Mesendoderm (in vitro differentiated cells): ENCODE measurements at regions not wholly inside any gene's neighbourhood (a gene's known extent, or its start where the extent isn't known, plus 50 kb on each side); places are given as distances from the start of the nearest gene placed in this dataset.

ENCODE experiments used
- DNase-seq: peaks from one replicate; pipeline ENCODE4 v3.0.0; 2013
- H2AK5ac ChIP-seq: 2 replicates; pipeline ENCODE4 v1.6.1; 2013; ENCODE audit warnings: low read length, inconsistent platforms
- H2BK120ac ChIP-seq: 2 replicates; pipeline ENCODE4 v1.6.1; 2013; ENCODE audit warnings: low read depth, mild to moderate bottlenecking, low read length, moderate library complexity, mixed read lengths
- H2BK15ac ChIP-seq: replicated peaks from 2 replicates; pipeline ENCODE4 v1.6.1; 2013; ENCODE audit warnings: low read depth, mild to moderate bottlenecking, moderate library complexity
- H2BK5ac ChIP-seq: 2 replicates; pipeline ENCODE4 v1.6.1; 2013; ENCODE audit warnings: low read length, inconsistent platforms
- H3K18ac ChIP-seq: 2 replicates; pipeline ENCODE4 v1.6.1; 2013; ENCODE audit warnings: mild to moderate bottlenecking, low read length, mixed read lengths
- H3K23ac ChIP-seq: one replicate; pipeline ENCODE4 v1.6.1; 2013; ENCODE audit warnings: low read length
- H3K27ac ChIP-seq: 2 replicates; pipeline ENCODE4 v1.5.1; 2013; ENCODE audit warnings: low read depth, mild to moderate bottlenecking, inconsistent platforms, low read length, moderate library complexity
- H3K27me3 ChIP-seq: 2 replicates; pipeline ENCODE4 v1.6.1; 2013; ENCODE audit warnings: low read length, control low read depth, mild to moderate bottlenecking, inconsistent platforms; ENCODE audit not compliant: insufficient read depth, poor library complexity
- H3K36me3 ChIP-seq: 2 replicates; pipeline ENCODE4 v1.6.1; 2013; ENCODE audit warnings: low read length, inconsistent platforms; ENCODE audit not compliant: control insufficient read depth, insufficient read depth
- H3K4ac ChIP-seq: one replicate; pipeline ENCODE4 v1.6.1; 2013; ENCODE audit warnings: low read depth, mild to moderate bottlenecking, low read length, moderate library complexity
- H3K4me1 ChIP-seq: 2 replicates; pipeline ENCODE4 v1.6.1; 2013; ENCODE audit warnings: low read depth, low read length, inconsistent platforms; ENCODE audit not compliant: control insufficient read depth
- H3K4me2 ChIP-seq: 2 replicates; pipeline ENCODE4 v1.6.1; 2013; ENCODE audit warnings: low read length
- H3K4me3 ChIP-seq: 2 replicates; pipeline ENCODE4 v1.5.1; 2013; ENCODE audit warnings: mild to moderate bottlenecking, low read length
- H3K56ac ChIP-seq: one replicate; pipeline ENCODE4 v1.6.1; 2013; ENCODE audit warnings: low read length
- H3K79me1 ChIP-seq: 2 replicates; pipeline ENCODE4 v1.6.1; 2013; ENCODE audit warnings: low read length, inconsistent platforms
- H3K79me2 ChIP-seq: 2 replicates; pipeline ENCODE4 v1.6.1; 2013; ENCODE audit warnings: mild to moderate bottlenecking, low read length; ENCODE audit not compliant: control insufficient read depth, insufficient read depth
- H3K9ac ChIP-seq: 2 replicates; pipeline ENCODE4 v1.6.1; 2013; ENCODE audit warnings: low read length, inconsistent platforms
- H4K5ac ChIP-seq: one replicate; pipeline ENCODE4 v1.6.1; 2013; ENCODE audit warnings: low read length
- H4K8ac ChIP-seq: one replicate; pipeline ENCODE4 v1.6.1; 2013; ENCODE audit warnings: low read depth, mild to moderate bottlenecking, control low read depth, low read length, moderate library complexity
- WGBS: extraction: QIAGEN DNeasy Blood & Tissue Kit; methylation state at CpG from one replicate; pipeline ENCODE4 v1.1.7; 2013; ENCODE audit warnings: low lambda C conversion rate, missing lambda C conversion rate; ENCODE audit not compliant: insufficient coverage; ENCODE audit errors: extremely low coverage; 5-methylcytosine and 5-hydroxymethylcytosine counted together

DNA sequence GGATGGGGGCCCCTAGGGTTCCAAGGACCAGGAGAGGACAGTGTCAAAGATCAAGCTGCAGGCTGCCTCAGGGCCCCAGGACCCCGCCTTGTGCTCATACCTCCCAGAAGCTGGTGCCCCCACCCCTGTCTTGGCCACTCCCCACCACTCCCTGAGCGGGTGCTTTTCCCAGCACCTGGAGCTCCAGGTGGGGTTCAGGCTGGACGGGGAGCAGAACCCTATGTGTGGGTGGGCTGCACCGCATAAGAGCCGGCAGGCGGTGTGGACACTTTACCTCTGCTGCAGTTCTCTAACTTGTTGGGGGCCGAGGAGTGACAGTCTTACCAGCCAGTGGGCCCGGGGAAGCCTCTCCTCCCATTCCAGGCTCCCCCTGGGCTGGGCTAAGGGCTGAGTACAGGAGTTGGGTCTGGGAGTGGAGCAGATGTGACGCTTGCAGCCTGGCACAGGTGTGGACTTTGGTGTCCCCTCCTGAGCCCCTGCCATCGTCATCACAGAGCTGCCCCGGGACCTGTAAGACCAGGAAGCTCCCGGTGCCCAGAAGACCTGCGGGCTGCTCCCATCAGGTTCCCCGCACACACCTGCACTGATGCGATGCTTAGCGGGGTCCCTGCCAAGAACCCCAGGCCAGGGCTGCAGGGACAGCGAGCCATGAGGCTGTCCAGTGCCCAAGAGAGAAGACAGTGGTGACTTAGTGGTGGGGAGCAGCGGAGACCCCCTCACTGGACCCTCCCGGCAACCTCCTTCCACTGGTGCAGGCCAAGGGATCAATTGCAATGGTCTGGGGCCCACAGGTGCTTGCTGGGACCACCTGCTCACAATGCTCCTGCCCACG lies 674.5 kb downstream of the BRD1 start:
- Histone ChIP-seq H3K27ac (no peak overlapping the region), H3K18ac (no peak overlapping the region), H3K36me3 (no peaks in the 10 kb centered on the region), H2BK15ac (no peak overlapping the region), H4K8ac (no peak overlapping the region), H3K9ac (no peak overlapping the region), H3K27me3 (no peaks in the 10 kb centered on the region), H3K4me2 (no peak overlapping the region), H3K4me3 (no peak overlapping the region), H3K79me1 (no peaks in the 10 kb centered on the region), H3K4ac (no peak overlapping the region), H2AK5ac (no peak overlapping the region), H3K79me2 (no peaks in the 10 kb centered on the region), H3K23ac (no peak overlapping the region), H3K56ac (no peak overlapping the region), H2BK120ac (no peak overlapping the region), H3K4me1 (peaks cover 6% of the 10 kb centered on the region), H4K5ac (no peak overlapping the region), H2BK5ac (no peak overlapping the region)
- no peak for DNase-seq
- no CpG with 5 or more reads among the region's 20 CpGs for WGBS

DNA sequence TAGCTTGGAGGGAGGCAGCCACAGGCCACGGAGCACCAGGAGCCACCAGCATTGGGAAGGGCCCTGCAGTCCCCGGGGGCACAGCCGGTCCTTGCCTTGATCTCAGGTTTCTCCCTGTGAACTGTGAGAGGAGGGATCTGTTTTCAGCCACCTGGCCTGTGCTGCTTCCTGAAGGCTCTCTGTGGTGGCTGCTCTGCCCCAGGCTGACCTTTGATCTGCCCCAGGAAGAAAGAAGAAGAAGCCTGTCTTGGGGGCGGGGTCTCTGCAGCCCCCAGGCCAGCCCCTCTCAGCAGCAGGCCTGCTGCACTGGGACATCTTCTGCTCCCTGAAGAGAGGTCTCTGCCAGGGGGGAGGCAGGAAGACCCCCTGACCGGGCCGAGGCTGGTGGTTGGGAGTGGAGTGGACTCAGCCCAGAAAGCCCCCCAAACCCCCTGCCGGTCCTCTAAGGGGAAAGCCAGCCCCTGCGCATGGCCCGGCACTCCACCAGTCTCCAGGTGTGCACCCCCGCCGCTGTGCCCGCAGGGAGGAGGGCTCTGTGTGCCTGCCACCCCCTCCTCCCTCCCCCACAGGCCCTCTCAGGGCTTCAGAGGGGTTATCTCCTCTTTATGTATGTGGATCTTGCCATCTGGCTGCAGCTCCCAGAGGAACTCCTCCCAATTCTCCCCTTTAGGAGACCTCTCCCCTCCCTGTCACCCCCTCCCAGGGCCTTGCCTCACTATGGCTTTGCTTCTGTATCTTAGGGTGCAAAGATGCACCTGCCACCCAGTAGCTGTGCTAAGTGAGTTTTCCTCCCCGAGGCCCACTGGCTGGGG lies 675.3 kb downstream of the BRD1 start:
- Histone ChIP-seq H3K79me1 (no peaks in the 10 kb centered on the region), H4K8ac (no peak overlapping the region), H3K4me1 (peaks cover 6% of the 10 kb centered on the region), H3K18ac (no peak overlapping the region), H2BK120ac (no peak overlapping the region), H2BK5ac (no peak overlapping the region), H3K27ac (peak overlapping the region; percentile 46), H3K4me2 (no peak overlapping the region), H3K4ac (no peak overlapping the region), H3K27me3 (no peaks in the 10 kb centered on the region), H2BK15ac (no peak overlapping the region), H2AK5ac (no peak overlapping the region), H3K79me2 (no peaks in the 10 kb centered on the region), H3K56ac (peak overlapping the region; percentile 75), H4K5ac (no peak overlapping the region), H3K9ac (peak overlapping the region; percentile 7), H3K23ac (no peak overlapping the region), H3K4me3 (no peak overlapping the region), H3K36me3 (no peaks in the 10 kb centered on the region)
- peak; percentile 84 for DNase-seq
- no CpG with 5 or more reads among the region's 13 CpGs for WGBS

- Histone ChIP-seq H3K79me2 (no peaks in the 10 kb centered on the region), H3K9ac (peak overlapping the region; percentile 7), H4K5ac (no peak overlapping the region), H3K4ac (peak overlapping the region; percentile 6), H3K4me2 (no peak overlapping the region), H4K8ac (no peak overlapping the region), H2BK15ac (no peak overlapping the region), H3K4me3 (no peak overlapping the region), H3K18ac (peak overlapping the region; percentile 3), H3K23ac (no peak overlapping the region), H3K79me1 (no peaks in the 10 kb centered on the region), H3K27me3 (no peaks in the 10 kb centered on the region), H3K4me1 (peaks cover 6% of the 10 kb centered on the region), H3K56ac (peak overlapping the region; percentile 75), H3K27ac (peak overlapping the region; percentile 18), H2AK5ac (no peak overlapping the region), H2BK120ac (no peak overlapping the region), H2BK5ac (peak overlapping the region; percentile 20), H3K36me3 (no peaks in the 10 kb centered on the region)
- DNase-seq, result no peak
- WGBS, result no CpG with 5 or more reads among the region's 24 CpGs
These were observed 676.2 kb downstream of the BRD1 start for GRCh38 chr22:49151256-49152126.

GRCh38 chr22:49150801-49151221 lies 676.9 kb downstream of the BRD1 start:
- Histone ChIP-seq H3K79me2 (no peaks in the 10 kb centered on the region), H3K4me3 (no peak overlapping the region), H3K79me1 (no peaks in the 10 kb centered on the region), H2BK15ac (no peak overlapping the region), H3K23ac (no peak overlapping the region), H2AK5ac (no peak overlapping the region), H3K4me2 (no peak overlapping the region), H3K9ac (no peak overlapping the region), H4K5ac (no peak overlapping the region), H2BK5ac (no peak overlapping the region), H3K4ac (peak overlapping the region; percentile 6), H3K18ac (no peak overlapping the region), H3K36me3 (no peaks in the 10 kb centered on the region), H3K27ac (no peak overlapping the region), H3K56ac (peak overlapping the region; percentile 37), H2BK120ac (no peak overlapping the region), H3K4me1 (peaks cover 6% of the 10 kb centered on the region), H3K27me3 (no peaks in the 10 kb centered on the region), H4K8ac (no peak overlapping the region)
- DNase-seq, result no peak
- WGBS, result no CpG with 5 or more reads among the region's 18 CpGs

DNA sequence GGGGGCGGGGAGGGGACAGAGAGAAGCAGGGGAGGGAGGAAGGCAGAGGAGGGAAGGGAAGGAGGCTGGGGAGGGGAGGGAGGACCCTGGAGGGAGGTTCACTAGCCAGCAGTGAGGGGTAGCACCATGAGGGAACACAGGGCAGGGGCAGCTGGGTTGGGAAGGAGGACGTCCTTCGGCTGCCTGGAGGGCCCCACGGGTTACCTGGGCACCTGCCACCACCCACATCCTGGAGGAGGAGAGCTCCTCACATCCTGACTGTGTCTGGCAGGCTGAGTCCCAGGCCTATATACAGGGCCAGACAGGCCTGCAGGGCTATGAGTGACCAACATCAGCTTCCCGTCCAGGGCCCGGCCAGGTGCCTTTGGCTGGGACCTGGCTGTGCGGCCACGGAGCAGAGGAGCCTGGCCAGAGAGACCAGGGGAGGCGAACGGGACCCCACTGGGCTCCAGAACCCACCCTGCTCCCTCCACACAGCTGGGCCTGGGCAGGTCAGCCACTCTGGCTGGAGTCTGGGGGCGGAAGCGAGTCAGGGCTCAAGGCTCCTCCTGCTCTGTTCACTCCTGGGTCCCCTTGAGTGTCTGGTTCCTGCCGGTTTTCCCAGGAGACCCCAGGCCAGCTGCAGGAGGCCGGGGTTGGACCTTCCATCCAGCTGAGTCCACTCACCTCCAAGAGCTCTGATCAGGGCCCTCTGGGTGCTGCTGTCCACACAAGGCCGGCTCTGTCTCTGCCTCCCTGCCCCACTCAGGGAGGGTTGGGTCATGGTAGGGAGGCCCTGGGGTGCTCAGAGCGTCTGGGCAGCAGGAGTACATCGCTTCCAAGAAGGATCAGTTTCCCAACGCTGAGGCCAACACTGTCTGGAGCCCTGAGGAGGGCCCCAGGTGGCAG lies 677.7 kb downstream of the BRD1 start:
- Histone ChIP-seq H2AK5ac (no peak overlapping the region), H3K27ac (no peak overlapping the region), H3K27me3 (no peaks in the 10 kb centered on the region), H3K9ac (no peak overlapping the region), H3K36me3 (no peaks in the 10 kb centered on the region), H3K4me1 (peaks cover 6% of the 10 kb centered on the region), H2BK120ac (no peak overlapping the region), H4K8ac (no peak overlapping the region), H3K4me2 (no peak overlapping the region), H4K5ac (no peak overlapping the region), H3K56ac (peak overlapping the region; percentile 75), H3K18ac (no peak overlapping the region), H2BK5ac (no peak overlapping the region), H3K4ac (no peak overlapping the region), H3K79me1 (no peaks in the 10 kb centered on the region), H3K79me2 (no peaks in the 10 kb centered on the region), H2BK15ac (no peak overlapping the region), H3K23ac (no peak overlapping the region), H3K4me3 (no peak overlapping the region)
- peak; percentile 25 for DNase-seq
- WGBS, result no CpG with 5 or more reads among the region's 18 CpGs
